Mammary epithelial cell (primary cell): ENCODE measurements at regions not wholly inside any gene's neighbourhood (a gene's known extent, or its start where the extent isn't known, plus 50 kb on each side); places are given as distances from the start of the nearest gene placed in this dataset.

Experiments
- CTCF ChIP-seq, 2 donors: IDR thresholded peaks in 1 of 2; conservative IDR thresholded peaks in 1 of 2; 2 replicates each; pipeline ENCODE4 v1.5.1; 2011 to 2012; ENCODE audit warnings: inconsistent platforms in 2 of 2, low read length in 2 of 2, mild to moderate bottlenecking in 2 of 2, control low read depth in 1 of 2, low read depth in 1 of 2; ENCODE audit not compliant: insufficient read depth in 1 of 2; ENCODE audit errors: extremely low read depth in 1 of 2
- EZH2 ChIP-seq: IDR thresholded peaks from 2 replicates; pipeline ENCODE4 v1.6.1; 2012; ENCODE audit warnings: low read length, inconsistent platforms, borderline replicate concordance

GRCh38 chr10:7071421-7071820 is 339.4 kb downstream of the SFMBT2 start:
- no peak for TF ChIP-seq EZH2
- TF ChIP-seq CTCF (conservative IDR thresholded peaks at IDR 0.05 in 1 of 2, IDR thresholded peaks at IDR 0.05 in 1 of 2; ENCODE audit: extremely low read depth in 1 of 2, insufficient read depth in 1 of 2, low read depth in 1 of 2, low read length in 2 of 2): no peak
